GM12878 (cell line): ENCODE measurements at regions not wholly inside any gene's neighbourhood (a gene's known extent, or its start where the extent isn't known, plus 50 kb on each side); places are given as distances from the start of the nearest gene placed in this dataset.

ENCODE experiments used
- ATAC-seq: fragments of 200-7000 bp; cut with Tn5 transposase; 3 replicates; pipeline ENCODE4 v1.9.1; 2020; ENCODE audit warnings: mild to moderate bottlenecking, moderate library complexity
- BruUV-seq: library from RNA; stranded (reverse); fragments of 400-500 nt; replicated peaks from 2 replicates; lab custom pipeline; 2021; lab: Mats Ljungman, UMichigan
- CTCF ChIA-PET: fragments of 300-600 bp; sonication (Branson Sonifier 250); formaldehyde crosslinking; extraction: SDS; loops from one replicate; lab custom pipeline; 2021; ENCODE audit warnings: inconsistent platforms; lab: Yijun Ruan, JAX
- POLR2A ChIA-PET: fragments of 350-600 bp; formaldehyde crosslinking; extraction: SDS; loops from one replicate; lab custom pipeline; 2021; ENCODE audit warnings: inconsistent platforms; lab: Charles Lee
- RAD21 ChIA-PET: fragments of 300-600 bp; sonication (Branson Sonifier 250); formaldehyde crosslinking; loops from one replicate; lab custom pipeline; 2023; ENCODE audit warnings: antibody characterized with exemption; ENCODE audit not compliant: unreplicated experiment; lab: Charles Lee
- SMC1A ChIA-PET: fragments of 300-600 bp; sonication (Branson Sonifier 250); formaldehyde crosslinking; loops from one replicate; lab custom pipeline; 2023; ENCODE audit not compliant: unreplicated experiment, uncharacterized antibody; lab: Charles Lee
- DNase-seq: peaks from one replicate; pipeline ENCODE4 v3.0.0-alpha.2; 2011; ENCODE audit warnings: low read depth, low spot score
- FAIRE-seq: peaks from 3 replicates; lab custom pipeline; 2011; peaks lifted over from hg19 to GRCh38; lab: Jason Lieb, UNC
- H2AFZ ChIP-seq: 2 replicates; pipeline ENCODE4 v1.6.0; 2011; ENCODE audit warnings: low read depth, low read length, control low read depth; ENCODE audit not compliant: control insufficient read depth
- H3K27ac ChIP-seq: 2 replicates; pipeline ENCODE4 v1.5.1; 2011; ENCODE audit warnings: control low read depth; ENCODE audit not compliant: control insufficient read depth, insufficient read depth
- H3K27me3 ChIP-seq, 2 experiments: replicated peaks in 1 of 2; 2 replicates each; pipeline versions ENCODE4 v1.6.0 to v1.6.1; 2011; ENCODE audit warnings: low read length in 1 of 2; ENCODE audit not compliant: control insufficient read depth in 2 of 2, insufficient read depth in 2 of 2
- H3K36me3 ChIP-seq, 2 experiments: 2 replicates each; pipeline ENCODE4 v1.5.1; 2011; ENCODE audit warnings: low read length in 1 of 2; ENCODE audit not compliant: control insufficient read depth in 2 of 2, insufficient read depth in 2 of 2
- H3K4me1 ChIP-seq: 2 replicates; pipeline ENCODE4 v1.6.1; 2011; ENCODE audit warnings: mild to moderate bottlenecking, low read length, moderate library complexity, mixed read lengths; ENCODE audit not compliant: control insufficient read depth, insufficient read depth
- H3K4me2 ChIP-seq: 2 replicates; pipeline ENCODE4 v1.6.0; 2011; ENCODE audit warnings: control low read depth; ENCODE audit not compliant: control insufficient read depth, insufficient read depth
- H3K4me3 ChIP-seq: fragments of 200-600 bp; sonication (generic); 2 replicates; pipeline ENCODE4 v1.5.1; 2016
- H3K79me2 ChIP-seq: 2 replicates; pipeline ENCODE4 v1.6.0; 2011; ENCODE audit warnings: low read length; ENCODE audit not compliant: control insufficient read depth, insufficient read depth
- H3K9ac ChIP-seq: 2 replicates; pipeline ENCODE4 v1.8.0; 2011; ENCODE audit warnings: low read length, control low read depth, mixed read lengths; ENCODE audit not compliant: control insufficient read depth, insufficient read depth
- H3K9me3 ChIP-seq: replicated peaks from 3 replicates; pipeline ENCODE4 v1.5.1; 2011; ENCODE audit warnings: mild to moderate bottlenecking, low read length; ENCODE audit not compliant: control insufficient read depth, insufficient read depth
- H4K20me1 ChIP-seq: 2 replicates; pipeline ENCODE4 v1.6.0; 2011; ENCODE audit not compliant: control insufficient read depth, insufficient read depth
- CHD2 ChIP-seq: IDR thresholded peaks from 2 replicates; pipeline ENCODE4 v1.6.1; 2011; ENCODE audit warnings: low read depth, low read length, improper control_type of control experiment, borderline replicate concordance
- CREB1 ChIP-seq: IDR thresholded peaks from 2 replicates; pipeline ENCODE4 v1.6.1; 2012; ENCODE audit warnings: low read depth, mild to moderate bottlenecking, inconsistent platforms
- EED ChIP-seq: sonication (generic); IDR thresholded peaks from 2 replicates; pipeline ENCODE4 v1.6.1; 2016; ENCODE audit warnings: antibody characterized with exemption, low read depth
- NBN ChIP-seq: fragments of 450-650 bp; IDR thresholded peaks from 2 replicates; pipeline ENCODE4 v1.6.1; 2016
- YY1 ChIP-seq: IDR thresholded peaks from 2 replicates; pipeline ENCODE4 v1.6.1; 2011; ENCODE audit warnings: low read depth, mild to moderate bottlenecking, low read length
- ZBED1 ChIP-seq: IDR thresholded peaks from 2 replicates; pipeline ENCODE4 v1.6.1; 2016; ENCODE audit warnings: borderline replicate concordance
- WGBS: methylation state at CpG from one replicate; pipeline ENCODE4 v1.1.6; 2016; ENCODE audit warnings: low lambda C conversion rate; ENCODE audit not compliant: insufficient replicate concordance, insufficient coverage; ENCODE audit errors: missing lambda C conversion rate; 5-methylcytosine and 5-hydroxymethylcytosine counted together
- in situ Hi-C: fragments of 300-500 bp; cut with MboI; formaldehyde crosslinking; loops from 9 replicates; pipeline ENCODE4 v1.14.3; 2018; ENCODE audit warnings: mixed read lengths
- intact Hi-C: fragments of 100-400 bp; cut with micrococcal nuclease; formaldehyde crosslinking; loops from one replicate; pipeline ENCODE4 v1.14.2; 2022; ENCODE audit not compliant: unreplicated experiment
- TF ChIP-seq, protein P1 (sequence below): fragments of 450-650 bp; IDR thresholded peaks from 2 replicates; pipeline ENCODE4 v1.6.1; 2017; ENCODE audit warnings: borderline replicate concordance
- TF ChIP-seq, protein P2 (sequence below): IDR thresholded peaks from 2 replicates; pipeline ENCODE4 v1.6.1; 2012; ENCODE audit warnings: mild to moderate bottlenecking, low read depth, low read length
- TF ChIP-seq, protein P3 (sequence below): IDR thresholded peaks from 2 replicates; pipeline ENCODE4 v1.6.1; 2012; ENCODE audit warnings: improper control_type of control experiment, low read depth, low read length; ENCODE audit not compliant: insufficient replicate concordance
- TF ChIP-seq, protein P4 (sequence below), 3 experiments: IDR thresholded peaks in 2 of 3; conservative IDR thresholded peaks in 1 of 3; 2 replicates each; pipeline ENCODE4 v1.5.1; 2011; ENCODE audit warnings: low read depth in 3 of 3, low read length in 3 of 3, mild to moderate bottlenecking in 3 of 3, control low read depth in 2 of 3, moderate library complexity in 2 of 3, inconsistent platforms in 1 of 3, mixed read lengths in 1 of 3; ENCODE audit not compliant: control insufficient read depth in 2 of 3, insufficient read depth in 1 of 3; ENCODE audit errors: extremely low read depth in 1 of 3

DNA sequence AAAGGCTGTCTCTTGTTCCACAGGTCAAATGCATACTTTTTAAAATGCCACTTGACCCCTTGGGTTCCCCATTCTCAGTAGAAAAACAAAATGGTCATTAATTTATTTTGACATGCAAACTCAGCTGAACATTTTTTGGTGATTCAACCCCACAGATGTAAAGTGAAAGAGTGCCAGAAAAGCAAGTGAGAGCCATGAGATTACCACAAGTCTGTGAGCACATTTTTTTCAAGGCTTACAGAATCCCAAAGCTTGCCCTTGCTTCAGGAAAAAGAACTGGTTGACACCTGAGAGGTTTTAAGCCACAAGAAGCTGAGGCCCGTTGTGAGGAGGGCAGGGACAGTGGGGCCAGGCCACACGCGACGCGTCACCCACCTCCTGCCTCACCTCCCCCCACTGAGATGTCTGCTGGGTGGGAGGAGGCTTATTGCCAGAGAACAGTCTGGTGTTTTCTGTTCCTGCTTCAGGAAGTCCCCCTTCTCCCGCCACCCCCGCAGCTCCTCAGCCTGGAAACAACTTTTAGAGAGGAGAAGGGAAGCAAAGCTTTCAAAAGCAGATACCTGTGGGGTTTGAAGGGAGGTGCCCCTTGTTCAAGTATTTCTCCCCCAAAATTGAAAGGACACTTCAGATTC, 70.4 kb upstream of the CYP1B1 start (continued):
- TF ChIP-seq, protein P1, sequence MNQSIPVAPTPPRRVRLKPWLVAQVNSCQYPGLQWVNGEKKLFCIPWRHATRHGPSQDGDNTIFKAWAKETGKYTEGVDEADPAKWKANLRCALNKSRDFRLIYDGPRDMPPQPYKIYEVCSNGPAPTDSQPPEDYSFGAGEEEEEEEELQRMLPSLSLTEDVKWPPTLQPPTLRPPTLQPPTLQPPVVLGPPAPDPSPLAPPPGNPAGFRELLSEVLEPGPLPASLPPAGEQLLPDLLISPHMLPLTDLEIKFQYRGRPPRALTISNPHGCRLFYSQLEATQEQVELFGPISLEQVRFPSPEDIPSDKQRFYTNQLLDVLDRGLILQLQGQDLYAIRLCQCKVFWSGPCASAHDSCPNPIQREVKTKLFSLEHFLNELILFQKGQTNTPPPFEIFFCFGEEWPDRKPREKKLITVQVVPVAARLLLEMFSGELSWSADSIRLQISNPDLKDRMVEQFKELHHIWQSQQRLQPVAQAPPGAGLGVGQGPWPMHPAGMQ = no peak
- TF ChIP-seq EED (peak; percentile 95; the same call in 1 of the 2 replicates), YY1 (peak; percentile 49; the same call in 1 of the 2 replicates)

DNA sequence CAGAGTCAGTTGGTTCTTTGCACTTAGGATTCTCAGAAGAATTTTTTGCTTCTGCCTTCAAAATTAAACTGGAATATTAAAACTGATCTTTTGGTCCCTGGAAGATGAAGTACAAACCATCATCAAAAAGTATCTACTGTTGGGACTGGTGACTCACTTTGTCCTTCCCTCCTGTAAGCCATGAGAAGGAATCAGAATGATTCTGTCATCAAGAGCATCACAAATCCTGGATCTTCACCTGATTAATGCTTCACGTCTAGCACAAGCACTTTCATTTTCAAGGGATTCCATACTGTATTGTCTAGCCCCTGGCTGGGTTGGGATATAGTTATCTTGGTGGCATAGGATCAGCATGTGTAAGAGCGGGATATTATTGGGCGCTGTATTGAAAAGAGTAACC, 69.3 kb upstream of the CYP1B1 start:
- H3K9me3 ChIP-seq = peaks cover 9% of the 10 kb centered on the region; the same call in 2 of the 3 replicates
- intact Hi-C loops = no loop called here
- 98% methylated on average over 3 of the region's 3 CpGs for WGBS
- BruUV-seq = no TSS peak
- POLR2A ChIA-PET = no interaction called here
- FAIRE-seq (no peak), ATAC-seq (no peak), DNase-seq (no peak)
- no peak overlapping the region for H2AFZ ChIP-seq
- no peaks in the 10 kb centered on the region for H3K79me2 ChIP-seq
- no peak overlapping the region for H3K4me3 ChIP-seq
- H3K27ac ChIP-seq = peak overlapping the region; percentile 89
- H3K36me3 ChIP-seq = no peaks in the 10 kb centered on the region
- 0 out of 2 replicates have a peak overlapping the region, but pooled peaks have one; percentile 31 for H3K4me2 ChIP-seq
- H3K4me1 ChIP-seq = peaks cover 31% of the 10 kb centered on the region
- no peak overlapping the region for H3K9ac ChIP-seq
- in situ Hi-C loops = no loop called here
- no peaks in the 10 kb centered on the region for H4K20me1 ChIP-seq
- SMC1A ChIA-PET = interaction anchor here (1.6 kb wide), 1 partner anchor 23 kb away, joined by 3 read pairs; no protein-coding TSS in a partner anchor
- no peaks in the 10 kb centered on the region for H3K27me3 ChIP-seq
- RAD21 ChIA-PET = no interaction called here
- CTCF ChIA-PET = no interaction called here
- TF ChIP-seq ZBED1 (no peak), CREB1 (no peak), CHD2 (no peak), NBN (no peak)
- TF ChIP-seq, protein P2, sequence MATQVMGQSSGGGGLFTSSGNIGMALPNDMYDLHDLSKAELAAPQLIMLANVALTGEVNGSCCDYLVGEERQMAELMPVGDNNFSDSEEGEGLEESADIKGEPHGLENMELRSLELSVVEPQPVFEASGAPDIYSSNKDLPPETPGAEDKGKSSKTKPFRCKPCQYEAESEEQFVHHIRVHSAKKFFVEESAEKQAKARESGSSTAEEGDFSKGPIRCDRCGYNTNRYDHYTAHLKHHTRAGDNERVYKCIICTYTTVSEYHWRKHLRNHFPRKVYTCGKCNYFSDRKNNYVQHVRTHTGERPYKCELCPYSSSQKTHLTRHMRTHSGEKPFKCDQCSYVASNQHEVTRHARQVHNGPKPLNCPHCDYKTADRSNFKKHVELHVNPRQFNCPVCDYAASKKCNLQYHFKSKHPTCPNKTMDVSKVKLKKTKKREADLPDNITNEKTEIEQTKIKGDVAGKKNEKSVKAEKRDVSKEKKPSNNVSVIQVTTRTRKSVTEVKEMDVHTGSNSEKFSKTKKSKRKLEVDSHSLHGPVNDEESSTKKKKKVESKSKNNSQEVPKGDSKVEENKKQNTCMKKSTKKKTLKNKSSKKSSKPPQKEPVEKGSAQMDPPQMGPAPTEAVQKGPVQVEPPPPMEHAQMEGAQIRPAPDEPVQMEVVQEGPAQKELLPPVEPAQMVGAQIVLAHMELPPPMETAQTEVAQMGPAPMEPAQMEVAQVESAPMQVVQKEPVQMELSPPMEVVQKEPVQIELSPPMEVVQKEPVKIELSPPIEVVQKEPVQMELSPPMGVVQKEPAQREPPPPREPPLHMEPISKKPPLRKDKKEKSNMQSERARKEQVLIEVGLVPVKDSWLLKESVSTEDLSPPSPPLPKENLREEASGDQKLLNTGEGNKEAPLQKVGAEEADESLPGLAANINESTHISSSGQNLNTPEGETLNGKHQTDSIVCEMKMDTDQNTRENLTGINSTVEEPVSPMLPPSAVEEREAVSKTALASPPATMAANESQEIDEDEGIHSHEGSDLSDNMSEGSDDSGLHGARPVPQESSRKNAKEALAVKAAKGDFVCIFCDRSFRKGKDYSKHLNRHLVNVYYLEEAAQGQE = no peak
- TF ChIP-seq, protein P3, sequence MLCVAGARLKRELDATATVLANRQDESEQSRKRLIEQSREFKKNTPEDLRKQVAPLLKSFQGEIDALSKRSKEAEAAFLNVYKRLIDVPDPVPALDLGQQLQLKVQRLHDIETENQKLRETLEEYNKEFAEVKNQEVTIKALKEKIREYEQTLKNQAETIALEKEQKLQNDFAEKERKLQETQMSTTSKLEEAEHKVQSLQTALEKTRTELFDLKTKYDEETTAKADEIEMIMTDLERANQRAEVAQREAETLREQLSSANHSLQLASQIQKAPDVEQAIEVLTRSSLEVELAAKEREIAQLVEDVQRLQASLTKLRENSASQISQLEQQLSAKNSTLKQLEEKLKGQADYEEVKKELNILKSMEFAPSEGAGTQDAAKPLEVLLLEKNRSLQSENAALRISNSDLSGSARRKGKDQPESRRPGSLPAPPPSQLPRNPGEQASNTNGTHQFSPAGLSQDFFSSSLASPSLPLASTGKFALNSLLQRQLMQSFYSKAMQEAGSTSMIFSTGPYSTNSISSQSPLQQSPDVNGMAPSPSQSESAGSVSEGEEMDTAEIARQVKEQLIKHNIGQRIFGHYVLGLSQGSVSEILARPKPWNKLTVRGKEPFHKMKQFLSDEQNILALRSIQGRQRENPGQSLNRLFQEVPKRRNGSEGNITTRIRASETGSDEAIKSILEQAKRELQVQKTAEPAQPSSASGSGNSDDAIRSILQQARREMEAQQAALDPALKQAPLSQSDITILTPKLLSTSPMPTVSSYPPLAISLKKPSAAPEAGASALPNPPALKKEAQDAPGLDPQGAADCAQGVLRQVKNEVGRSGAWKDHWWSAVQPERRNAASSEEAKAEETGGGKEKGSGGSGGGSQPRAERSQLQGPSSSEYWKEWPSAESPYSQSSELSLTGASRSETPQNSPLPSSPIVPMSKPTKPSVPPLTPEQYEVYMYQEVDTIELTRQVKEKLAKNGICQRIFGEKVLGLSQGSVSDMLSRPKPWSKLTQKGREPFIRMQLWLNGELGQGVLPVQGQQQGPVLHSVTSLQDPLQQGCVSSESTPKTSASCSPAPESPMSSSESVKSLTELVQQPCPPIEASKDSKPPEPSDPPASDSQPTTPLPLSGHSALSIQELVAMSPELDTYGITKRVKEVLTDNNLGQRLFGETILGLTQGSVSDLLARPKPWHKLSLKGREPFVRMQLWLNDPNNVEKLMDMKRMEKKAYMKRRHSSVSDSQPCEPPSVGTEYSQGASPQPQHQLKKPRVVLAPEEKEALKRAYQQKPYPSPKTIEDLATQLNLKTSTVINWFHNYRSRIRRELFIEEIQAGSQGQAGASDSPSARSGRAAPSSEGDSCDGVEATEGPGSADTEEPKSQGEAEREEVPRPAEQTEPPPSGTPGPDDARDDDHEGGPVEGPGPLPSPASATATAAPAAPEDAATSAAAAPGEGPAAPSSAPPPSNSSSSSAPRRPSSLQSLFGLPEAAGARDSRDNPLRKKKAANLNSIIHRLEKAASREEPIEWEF = no peak
- TF ChIP-seq, protein P4, sequence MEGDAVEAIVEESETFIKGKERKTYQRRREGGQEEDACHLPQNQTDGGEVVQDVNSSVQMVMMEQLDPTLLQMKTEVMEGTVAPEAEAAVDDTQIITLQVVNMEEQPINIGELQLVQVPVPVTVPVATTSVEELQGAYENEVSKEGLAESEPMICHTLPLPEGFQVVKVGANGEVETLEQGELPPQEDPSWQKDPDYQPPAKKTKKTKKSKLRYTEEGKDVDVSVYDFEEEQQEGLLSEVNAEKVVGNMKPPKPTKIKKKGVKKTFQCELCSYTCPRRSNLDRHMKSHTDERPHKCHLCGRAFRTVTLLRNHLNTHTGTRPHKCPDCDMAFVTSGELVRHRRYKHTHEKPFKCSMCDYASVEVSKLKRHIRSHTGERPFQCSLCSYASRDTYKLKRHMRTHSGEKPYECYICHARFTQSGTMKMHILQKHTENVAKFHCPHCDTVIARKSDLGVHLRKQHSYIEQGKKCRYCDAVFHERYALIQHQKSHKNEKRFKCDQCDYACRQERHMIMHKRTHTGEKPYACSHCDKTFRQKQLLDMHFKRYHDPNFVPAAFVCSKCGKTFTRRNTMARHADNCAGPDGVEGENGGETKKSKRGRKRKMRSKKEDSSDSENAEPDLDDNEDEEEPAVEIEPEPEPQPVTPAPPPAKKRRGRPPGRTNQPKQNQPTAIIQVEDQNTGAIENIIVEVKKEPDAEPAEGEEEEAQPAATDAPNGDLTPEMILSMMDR (IDR thresholded peaks at IDR 0.05 in 2 of 3, conservative IDR thresholded peaks at IDR 0.05 in 1 of 3; ENCODE audit: control insufficient read depth in 2 of 3, extremely low read depth in 1 of 3, insufficient read depth in 1 of 3, low read depth in 3 of 3, low read length in 3 of 3) = no peak
